ENCODE measurements at regions not wholly inside any gene's neighbourhood (a gene's known extent, or its start where the extent isn't known, plus 50 kb on each side); places are given as distances from the start of the nearest gene placed in this dataset.
"Not testable (repeated sequence)": the region's sequence is repeated elsewhere in the genome, so short reads cannot be mapped to it uniquely, and the experiment has no call there.

DNA sequence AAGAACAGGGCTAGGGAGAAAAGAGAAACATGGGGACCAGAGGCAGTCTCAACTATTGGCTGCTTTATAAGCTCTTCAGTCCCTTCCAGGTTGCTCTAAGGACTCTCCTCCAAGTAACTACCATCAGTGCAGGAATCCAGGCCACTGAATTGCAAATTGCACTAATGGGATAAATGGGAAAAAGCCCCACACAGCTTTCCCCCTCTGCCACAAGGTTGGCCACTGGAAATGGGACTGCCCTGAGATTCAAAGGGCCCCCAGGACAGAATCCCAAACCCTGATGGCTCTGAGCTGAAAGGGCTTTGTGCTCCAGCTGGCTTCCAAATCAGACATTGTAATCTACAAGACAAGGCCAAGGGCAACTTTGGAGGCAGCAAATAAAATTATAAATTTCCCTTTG is 633.2 kb downstream of the ACTR3B start:
- no peak for DNase-seq

DNA sequence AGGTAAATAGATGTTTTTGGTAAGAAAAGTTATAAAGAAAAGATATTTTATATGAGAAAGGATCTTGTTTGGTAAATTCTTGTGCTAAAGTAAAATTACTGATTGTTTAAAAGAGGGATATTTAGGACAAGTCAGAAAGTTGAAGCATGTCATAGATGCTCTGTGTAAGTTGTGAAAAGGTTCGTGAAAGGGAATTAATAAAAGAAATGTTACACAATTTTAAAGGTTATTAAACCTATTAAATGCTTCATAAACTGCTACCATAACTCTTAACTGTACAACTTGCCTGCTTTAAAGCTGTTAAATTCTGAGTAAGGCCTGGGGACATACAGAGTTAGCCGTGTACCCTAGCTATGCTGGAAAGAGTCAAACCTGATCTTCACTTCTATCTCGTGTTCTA is 634.1 kb downstream of the ACTR3B start:
- DNase-seq, result no peak

DNA sequence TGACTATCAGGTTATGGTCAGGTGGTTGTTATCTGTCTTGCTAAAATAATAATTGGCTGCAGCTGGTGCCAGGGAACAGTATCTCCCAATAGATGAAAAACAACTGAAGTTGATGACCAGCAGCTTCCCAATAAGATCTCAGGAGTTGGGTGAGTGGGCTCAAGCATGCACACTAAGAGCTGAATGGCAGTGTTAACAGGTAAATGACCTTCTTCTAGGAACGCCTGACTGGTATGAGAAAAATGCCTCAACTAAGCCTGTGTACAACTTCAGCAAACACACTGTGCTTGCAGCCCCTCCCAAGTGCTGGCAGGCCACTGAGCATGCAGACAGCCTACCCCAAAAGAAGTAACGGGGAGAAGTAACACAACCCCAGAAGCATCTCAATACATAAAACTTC is 636.9 kb downstream of the ACTR3B start:
- no peak for DNase-seq

DNA sequence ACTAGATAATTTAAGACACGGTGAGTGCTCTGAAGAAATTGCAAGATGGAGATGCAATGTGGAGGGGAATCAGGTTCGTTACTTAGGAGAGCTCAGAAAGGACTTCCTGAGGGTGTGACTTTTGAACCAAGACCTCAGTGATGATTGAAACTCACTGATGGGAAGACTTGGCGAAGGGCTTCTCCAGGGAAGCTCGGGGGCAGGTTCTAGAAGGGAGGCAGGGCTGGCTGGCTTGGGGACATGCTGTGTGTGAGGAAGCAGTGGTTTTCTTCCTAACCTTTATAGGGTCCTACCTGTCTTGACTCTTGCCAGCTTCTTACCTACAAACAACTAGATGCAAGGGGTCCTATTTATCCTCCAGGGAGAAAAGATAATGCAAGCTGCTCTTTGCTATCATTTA is 637.9 kb downstream of the ACTR3B start:
- DNase-seq, result no peak

DNA sequence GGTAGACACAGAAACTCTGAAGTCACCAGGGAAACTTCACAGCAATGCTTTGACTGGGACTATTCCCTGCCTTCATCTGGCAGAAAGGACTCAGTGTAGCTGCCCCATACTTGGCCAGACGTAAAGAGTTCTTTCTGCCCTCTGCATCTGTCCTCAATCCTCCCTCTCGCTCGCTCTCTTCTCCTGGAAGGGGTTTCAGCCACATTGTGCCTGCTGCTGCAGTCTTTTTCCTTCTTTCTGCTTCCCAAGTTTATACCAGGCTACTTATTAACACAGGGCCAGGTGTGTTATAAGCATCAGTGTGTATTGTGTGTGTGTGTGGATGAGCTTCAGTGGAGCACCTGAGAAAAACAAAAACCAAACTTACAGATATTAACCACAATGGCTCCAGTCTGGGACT is 638.4 kb downstream of the ACTR3B start:
- no peak for DNase-seq

DNA sequence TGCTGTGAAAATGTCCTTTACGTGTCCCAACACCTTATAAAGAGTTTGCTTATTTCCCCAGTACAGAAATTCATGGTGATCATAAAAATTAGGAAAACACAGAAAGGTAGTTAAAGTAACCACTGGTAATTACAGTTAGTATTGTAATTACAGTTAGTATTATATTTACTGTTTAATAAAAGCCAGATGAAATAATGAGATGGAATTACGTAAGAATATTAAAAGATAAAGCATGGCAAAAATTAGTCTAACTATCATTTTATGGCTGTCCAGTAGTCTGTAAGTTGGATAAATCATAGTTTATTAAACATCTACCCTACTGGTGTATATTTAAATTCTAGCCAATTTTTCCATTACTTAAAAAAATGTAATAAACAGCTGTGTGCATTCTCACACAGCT is 638.8 kb downstream of the ACTR3B start:
- DNase-seq, result no peak

DNA sequence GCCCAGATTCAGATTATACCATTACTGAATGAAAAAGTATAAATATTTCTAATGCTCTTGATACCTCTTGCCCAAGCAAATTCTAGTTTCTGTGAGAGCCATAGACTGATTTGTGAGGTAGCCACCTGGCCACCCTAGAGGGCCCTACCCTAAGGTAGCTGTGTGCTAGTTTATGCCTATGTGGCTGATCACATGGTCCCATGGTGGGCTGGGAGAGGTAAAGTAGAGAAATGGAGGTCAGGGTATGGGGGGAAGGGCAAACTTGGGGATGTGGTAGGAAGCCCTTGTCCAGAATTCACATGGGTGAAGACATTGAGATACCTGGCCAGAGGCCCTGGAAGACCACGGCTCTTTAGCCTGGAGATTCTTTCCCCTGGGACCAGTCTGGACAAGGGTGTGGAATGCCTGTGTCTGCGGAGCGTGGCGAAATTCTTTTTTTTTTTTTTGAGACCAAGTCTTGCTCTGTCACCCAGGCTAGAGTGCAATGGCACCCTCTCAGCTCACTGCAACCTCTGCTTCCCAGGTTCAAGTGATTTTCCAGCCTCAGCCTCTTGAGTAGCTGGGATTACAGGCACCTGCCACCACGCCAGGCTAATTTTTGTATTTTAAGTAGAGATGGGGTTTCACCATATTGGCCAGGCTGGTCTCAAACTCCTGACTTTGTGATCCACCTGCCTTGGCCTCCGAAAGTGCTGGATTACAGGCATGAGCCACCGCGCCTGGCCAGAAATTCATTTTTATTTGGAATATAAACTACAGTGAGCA is 639.4 kb downstream of the ACTR3B start:
- no peak for DNase-seq

DNA sequence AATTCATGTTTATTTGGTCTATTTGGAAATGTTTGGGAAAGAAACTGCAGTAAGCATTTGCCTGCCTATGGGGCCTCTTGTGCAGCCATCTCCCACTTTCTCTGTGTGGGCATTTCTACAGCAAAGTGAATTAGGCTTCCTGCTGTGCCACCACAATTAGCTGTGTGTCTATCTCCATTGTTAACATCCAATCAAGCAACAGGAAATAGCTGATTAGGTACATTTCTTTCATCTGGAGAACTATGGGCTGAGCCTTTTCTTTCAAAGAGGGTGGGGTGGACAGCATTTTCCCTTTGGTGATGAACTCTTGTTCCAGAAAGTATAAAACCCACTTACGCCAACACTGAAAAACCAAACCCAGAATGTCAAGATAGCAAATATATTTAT is 640.0 kb downstream of the ACTR3B start:
- peak; percentile 27 to 28 for DNase-seq

DNA sequence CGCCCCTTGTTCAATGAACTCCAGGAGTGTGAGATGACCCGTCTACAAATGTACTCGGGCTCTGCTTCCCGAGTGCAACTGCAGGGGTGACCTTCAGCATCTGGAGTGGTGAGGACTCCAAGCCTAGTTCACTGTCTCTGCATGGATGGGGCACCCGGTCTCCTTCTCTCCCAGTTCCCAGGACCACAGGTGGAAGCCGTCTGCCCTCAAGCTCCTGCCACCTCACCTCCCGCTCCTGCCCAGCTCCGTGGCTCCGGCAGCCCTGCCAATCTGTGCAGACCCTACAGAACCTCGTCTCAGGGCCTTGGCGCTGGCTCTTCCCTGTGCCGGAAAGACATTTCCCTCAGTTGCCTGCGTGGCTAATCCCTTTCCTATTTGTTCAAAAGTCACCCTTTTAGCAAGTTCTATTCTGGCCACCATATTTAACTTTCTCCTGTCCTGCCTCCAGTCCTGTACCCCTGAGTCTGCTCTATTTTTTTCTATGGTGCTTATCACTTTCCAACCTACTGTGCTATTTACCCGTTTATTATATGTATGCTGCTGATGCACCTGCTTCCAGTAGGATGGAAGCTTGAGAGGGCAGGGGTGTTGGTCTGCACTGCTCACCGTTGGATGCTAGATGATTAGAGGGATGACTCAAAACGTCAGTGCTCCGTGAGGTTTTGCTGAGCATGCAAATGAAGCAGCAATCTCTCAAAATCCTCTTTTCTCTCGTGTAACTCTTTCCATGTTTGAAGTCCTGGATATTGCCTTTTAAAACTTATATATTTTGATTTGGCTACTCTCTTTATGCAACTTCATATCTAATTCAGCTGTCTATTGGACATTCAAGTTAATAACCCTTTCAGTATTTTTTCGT is 641.4 kb downstream of the ACTR3B start:
- no peak for DNase-seq

DNA sequence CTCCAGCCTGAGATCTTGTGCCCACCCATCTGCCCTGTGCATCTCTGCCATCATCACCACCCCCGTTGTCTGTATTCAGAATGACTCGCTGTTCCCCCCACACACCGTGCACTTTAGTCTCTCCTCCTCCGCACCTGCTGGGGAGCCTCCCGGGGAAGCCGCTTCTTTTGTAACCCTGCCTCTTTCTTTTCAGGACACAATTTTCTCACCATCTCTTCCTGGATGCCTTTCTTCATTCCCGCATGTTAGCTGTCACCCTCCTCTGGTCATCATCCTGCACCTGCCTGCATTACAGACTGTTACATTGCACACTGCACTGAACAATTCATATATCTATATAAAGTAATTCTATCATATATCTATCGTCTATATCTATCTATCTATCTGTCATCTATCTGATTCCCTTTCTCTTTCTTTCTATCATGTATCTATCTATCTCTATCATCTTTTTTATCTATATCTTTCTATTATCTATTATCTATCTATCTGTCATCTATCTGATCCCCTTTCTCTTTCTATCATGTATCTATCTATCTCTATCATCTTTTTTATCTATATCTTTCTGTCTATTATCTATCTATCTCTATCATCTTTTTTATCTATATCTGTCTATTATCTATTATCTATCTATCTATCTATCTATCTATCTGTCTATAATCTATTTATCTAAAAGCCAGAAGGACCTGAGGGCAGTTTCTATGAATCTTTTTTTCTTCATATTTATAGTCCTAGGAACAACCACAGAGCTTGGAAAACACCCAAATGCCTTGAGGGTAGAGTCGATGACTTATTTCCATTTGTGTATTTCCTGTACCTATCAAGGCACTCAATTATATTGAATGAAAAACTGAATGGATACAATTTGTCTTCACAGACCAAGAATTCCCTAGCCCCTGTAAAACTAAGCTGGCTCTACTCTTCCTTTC is 642.5 kb downstream of the ACTR3B start:
- DNase-seq, result peak in 1 of 2 experiments; percentile 18

DNA sequence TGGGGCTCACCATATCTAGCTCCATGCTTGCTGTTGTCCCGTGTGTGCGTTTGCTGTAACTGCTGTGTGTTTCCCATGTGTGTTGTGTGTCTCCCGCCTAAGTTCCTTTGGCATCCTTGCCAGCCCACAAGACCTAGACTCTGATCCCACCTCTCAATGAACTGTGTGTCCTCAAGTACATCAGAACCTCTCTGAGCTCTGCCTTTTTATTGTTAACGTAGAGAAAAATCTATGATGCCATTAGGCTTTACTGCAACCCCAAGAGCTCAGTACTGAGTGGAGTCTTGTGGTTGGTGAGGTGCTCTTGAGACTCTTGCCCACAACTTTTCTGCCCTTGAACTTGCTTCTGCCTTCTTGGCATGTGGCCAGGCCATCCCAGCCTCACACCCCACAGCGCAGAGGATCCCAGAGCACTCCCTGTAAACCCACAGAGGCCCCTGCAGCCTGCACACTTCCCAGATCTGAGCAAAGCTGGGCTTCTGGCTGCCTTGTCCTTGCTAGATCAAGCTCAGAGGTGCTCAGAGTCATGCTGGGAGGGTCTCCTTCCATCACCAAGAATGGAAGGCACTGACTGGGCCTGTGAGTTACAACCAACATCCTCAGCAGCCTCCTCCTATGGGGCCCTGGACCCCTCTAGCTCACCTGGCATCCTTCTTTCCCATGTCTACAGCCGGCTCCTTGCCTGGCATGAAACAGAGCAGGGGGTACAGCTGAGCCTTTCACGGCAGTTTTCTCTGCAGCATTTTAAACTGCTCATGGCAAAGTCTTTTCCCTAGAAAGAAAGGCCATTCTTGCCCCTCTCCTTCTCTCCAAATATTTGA is 643.4 kb downstream of the ACTR3B start:
- DNase-seq, result no peak

DNA sequence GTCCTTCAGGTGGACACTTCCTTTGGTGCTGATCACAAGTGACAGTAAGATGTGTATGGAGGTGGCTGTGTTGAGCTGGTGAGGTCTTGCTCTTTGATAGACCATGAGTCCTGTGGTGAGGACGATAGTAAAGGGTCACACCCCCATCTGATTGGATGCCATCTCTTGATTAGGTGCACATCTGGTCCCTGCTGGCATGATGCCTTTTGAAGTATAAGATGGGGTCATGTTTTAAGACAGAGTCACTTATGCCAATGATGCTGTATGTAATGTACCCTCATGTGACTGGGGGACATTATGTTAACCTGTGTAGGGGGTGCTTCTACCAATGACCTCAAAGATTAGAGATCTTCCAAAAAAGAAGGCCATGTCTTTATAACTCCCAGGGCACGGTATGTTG is 644.6 kb downstream of the ACTR3B start:
- DNase-seq, result no peak

DNA sequence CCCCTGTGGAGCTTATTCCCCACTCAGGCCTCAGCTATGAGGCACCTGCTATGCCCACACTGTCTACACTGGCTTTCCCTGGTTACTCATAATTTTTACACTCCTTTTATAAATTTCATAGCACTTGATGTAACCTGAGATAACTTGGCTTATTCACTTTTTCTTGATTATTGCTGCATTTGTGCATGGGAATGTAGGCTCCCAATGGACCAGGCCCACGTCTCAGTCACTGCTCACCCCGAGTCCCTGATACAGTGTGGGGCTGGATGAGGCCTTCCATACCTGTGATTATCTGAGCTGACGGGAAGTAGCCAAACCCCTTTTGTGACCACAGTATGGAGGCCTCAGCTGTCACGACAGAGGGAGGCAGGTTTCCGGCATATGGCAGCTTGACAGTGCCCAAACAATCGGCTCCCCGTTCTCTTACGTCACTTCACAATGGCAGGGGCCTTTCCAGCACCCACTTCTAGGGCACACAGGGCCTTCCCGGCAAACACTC is 645.3 kb downstream of the ACTR3B start:
- DNase-seq, result no peak

DNA sequence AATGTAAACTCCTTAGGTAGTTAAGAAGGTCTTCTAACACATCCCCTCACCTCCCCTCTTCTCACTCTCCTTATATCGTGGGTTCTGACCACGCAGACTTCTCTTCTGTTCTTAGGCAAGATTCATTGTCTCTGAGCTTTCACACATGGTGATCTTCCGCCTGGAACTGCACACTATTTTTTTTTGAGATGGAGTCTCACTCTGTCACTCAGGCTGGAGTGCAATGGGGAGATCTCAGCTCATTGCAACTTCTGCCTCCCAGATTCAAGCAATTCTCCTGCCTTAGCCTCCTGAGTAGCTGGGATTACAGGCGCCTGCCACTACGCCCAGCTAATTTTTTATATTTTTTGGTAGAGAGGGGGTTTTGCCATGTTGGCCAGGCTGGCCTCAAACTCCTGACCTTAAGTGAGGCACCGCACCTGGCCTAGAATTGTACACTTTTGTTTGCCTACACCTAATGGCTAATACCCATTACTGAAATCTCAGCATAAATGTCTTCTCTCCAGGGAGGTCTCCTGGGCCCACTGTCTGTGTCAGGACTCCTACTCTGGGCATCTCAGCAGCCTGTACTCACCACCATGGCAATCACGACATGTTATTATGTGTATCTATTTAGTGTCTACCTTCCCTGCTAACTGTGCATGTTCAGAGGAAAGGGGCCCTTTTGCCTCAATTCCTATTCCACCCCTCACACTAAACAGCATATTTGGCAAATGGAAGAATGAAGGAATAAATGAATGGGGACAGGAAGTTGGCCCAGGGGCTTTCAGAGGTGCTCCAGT is 646.3 kb upstream of the DPP6 start:
- DNase-seq, result no peak

DNA sequence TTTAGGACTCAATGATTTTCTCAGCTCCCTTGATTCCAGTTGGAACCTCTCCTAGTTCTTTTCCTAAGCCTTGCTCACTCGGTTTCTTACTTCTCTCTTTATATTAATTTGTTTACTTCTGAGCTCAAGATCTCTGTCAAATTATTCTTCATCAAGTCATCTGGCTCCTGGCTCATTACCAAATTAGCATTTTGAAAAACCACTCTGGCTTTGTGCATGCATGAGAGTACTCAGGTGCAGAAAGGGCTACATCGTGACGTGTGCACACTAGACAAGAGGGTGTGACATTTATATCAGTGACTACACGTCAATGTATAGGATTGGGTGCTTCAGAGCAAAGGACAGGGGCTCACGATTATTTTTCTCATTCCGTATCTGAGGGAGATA is 645.7 kb upstream of the DPP6 start:
- no peak for DNase-seq

DNA sequence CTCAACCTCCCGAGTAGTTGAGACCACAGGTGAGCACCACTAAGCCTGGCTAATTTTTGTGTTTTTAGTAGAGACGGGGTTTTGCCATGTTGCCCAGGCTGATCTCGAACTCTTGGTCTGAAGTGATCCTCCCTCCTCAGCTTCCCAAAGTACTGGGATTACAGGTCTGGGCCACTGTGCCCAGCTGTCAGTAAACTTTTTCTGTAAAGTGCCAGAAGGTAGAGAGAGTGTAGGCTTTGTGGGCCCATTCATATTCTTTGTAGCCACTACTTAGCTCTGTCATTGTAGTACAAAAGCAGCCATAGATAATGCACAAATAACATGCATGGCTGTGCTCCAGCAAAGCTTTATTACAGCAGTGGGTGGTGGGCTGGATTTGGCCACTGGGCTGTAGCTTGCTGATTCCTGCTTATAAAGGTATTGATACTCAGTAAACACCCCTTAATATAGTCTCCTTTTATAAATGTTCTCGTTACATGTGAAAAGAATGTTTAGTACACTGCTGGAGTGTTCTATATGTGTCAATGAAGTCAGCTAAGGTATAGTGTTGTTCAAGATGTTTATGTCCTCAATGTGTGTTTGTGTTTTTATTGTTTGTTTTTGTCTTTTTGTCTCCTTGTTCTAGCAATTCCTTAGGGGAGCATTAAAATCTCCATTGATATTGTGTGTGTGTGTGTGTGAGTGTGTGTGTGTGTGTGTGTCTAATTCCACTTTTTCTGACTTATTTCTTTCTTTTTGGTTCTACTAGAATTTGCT is 644.7 kb upstream of the DPP6 start:
- peak in 1 of 2 experiments; percentile 61 for DNase-seq

DNA sequence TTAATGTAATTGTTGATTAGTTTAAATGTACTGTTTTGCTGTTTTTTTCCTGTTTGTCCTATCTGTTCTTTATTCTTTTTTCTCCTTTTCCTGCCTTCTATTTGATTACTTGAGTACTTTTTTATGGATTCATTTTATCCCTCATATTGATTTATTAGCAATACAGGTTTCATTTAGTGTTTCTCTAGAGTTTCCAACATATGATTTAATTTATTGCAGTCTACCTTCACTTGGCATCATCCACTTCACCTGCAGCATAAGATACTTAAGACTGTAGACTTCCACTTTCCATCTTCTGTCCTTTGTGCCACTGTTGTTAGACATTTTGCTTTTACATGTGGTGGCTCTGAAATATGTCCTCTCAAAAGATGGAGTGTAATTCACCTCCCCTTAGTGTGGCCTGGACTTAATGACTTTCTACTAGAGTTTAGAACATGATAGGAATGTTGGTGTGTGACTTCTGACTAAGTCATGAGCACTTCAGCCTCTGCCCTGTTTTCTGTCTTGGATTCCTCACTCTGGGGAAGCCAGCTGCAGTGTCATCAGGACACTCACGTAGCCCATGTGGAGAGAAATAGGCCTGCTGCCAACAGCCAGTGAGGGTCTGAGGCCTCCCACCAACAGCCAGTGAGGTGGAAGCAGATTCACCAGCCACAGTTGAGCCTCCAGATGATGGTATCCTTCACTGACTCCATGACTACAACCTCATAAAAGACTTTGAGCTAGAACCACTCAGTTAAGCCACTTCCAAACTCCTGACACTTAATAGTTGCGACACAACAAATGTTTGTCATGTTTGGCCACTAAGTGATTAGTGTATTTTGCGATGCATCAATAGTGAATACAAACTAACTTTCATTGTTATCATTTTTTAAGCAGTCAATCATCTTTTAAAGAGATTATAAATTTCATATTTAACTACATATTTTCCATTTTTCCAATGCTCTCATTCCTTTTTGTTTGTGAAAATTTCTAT is 643.5 kb upstream of the DPP6 start:
- no peak for DNase-seq

DNA sequence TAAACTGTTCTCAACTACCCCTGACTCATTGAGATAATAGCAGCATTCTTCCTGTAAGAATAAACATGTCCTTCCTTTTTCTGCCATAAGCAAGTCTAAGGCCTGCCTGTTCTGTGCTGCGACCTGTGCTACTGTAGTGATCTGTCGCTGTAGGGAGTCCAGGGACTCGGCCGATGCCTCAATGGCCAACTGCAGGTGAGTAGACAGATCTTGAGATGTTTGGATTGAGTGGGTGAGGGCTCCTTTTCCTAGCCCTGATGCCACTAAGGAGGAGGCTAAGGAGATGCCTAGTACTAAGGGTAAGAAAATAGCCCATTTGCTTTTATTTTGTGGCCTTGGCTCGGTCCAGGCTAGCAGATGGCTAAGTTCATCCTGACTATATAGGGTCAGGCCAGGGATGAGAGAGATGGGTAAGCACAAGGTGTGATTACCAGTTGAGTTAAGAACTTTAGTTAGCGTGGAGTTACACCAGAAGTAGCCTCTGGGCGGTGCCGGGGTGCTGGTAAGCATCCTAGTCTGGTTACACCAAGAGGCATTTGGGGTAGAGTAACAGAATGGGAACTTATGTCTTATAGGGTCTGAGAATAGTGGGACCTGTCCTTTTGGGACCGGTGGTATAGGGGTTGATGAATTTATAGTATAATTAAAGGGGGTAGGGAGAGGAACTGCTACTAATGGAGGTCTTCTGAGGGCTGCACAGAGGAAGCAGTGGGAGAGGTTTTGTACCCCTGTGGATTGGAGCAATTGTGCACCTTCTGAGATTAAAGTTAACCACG is 642.4 kb upstream of the DPP6 start:
- not testable (repeated sequence) for DNase-seq

Data from NCI-H2081 (cell line).